ENCODE measurements at regions not wholly inside any gene's neighbourhood (a gene's known extent, or its start where the extent isn't known, plus 50 kb on each side); places are given as distances from the start of the nearest gene placed in this dataset.

GRCh38 chr3:79874646-79875045, 106.8 kb upstream of the ROBO1 start:
- TF ChIP-seq CTCF (IDR thresholded peaks at IDR 0.05) (no peak), POLR2A (IDR thresholded peaks at IDR 0.05) (no peak), EP300 (IDR thresholded peaks at IDR 0.05) (no peak)

Data from ovary (tissue), 3 donors.